ENCODE measurements at regions not wholly inside any gene's neighbourhood (a gene's known extent, or its start where the extent isn't known, plus 50 kb on each side); places are given as distances from the start of the nearest gene placed in this dataset.

DNA sequence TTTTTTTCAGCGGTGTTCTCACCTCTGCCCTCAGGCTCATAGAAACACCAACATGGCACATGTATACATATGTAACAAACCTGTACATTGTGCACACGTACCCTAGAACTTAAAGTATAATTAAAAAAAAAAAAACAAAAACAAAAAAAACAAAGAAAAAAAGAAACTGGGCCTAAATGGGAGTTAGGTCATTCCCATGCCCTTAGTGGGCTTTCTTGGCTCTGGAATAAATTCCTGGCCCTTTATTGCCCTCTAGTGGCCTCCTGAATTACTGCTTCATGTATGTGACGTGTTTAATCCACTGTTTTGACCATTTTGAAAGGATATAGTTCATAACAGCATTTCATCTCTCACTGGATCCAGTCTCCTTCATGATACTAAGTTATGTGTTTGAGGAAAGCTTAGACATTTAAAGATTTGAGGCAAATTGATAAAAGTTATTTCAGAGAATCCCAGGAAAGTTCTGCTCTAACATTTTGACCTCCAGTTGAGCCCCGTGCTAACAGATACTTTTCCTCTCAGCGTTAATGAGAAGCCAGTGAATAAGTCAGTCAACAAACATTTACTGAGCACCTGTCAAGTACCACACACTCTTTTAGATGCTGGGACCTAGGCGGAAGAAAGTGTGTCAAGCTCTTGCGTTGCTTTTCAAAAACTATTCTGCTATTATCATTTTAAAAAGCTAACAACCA is 54.7 kb upstream of the SYPL1 start:
- DNase-seq (ENCODE audit: low read depth in 2 of 3, low spot score in 2 of 3), result no peak

DNA sequence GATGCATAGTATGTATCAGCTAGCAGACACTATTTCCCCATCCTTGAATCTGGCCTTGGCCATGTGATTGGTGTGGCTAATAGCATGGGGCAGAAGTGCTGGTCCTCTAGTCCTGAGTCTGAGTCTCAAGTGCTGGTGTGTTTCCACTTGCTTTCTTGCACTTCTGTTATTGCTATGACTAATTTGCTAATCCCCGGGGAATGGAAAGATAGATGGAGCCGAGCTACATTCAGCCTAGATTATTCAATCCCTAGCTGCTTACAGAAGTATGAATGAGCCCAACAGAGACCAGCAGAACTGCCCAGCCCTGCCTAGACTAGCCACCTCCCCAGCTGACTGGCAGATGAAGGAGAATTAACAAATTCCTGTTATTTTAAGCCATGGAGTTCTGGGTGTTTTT is 53.2 kb upstream of the SYPL1 start:
- no peak for DNase-seq (ENCODE audit: low read depth in 2 of 3, low spot score in 2 of 3)

DNA sequence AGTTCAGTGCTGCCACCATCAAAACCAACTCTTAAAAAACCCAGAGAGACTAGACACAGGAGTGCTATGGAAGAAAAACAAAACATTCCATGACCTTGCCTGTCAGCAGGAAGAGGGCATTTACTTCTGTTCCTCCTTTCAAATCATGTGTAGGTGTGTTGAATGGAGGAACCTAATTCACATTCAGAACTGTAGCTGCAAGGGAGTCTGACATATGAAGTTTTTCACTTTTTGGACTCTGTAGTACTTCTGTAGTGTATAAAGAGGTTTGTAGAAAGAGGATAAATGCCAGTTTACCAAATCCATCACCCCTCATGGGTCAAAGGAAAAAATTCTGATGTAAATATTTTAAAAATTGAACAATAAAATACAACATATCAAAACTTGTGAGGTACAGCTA is 51.1 kb upstream of the SYPL1 start:
- no peak for DNase-seq (ENCODE audit: low read depth in 2 of 3, low spot score in 2 of 3)

Measured in activated CD8-positive, alpha-beta memory T cell treated with anti-CD3 and anti-CD28 coated beads for 48 hours (primary cell).